H9 (cell line): ENCODE measurements at regions not wholly inside any gene's neighbourhood (a gene's known extent, or its start where the extent isn't known, plus 50 kb on each side); places are given as distances from the start of the nearest gene placed in this dataset.

ENCODE experiments used
- DNase-seq: peaks from one replicate; pipeline ENCODE4 v3.0.0-alpha.2; 2017
- H2AFZ ChIP-seq: one replicate; pipeline ENCODE4 v1.6.1; 2013; ENCODE audit warnings: mild to moderate bottlenecking, low read length, control low read depth, moderate library complexity
- H2AK5ac ChIP-seq: 2 replicates; pipeline ENCODE4 v1.6.1; 2013; ENCODE audit warnings: low read length, control low read depth, mixed read lengths; ENCODE audit not compliant: insufficient read length
- H2BK120ac ChIP-seq: one replicate; pipeline ENCODE4 v1.6.1; 2013; ENCODE audit warnings: low read depth, mild to moderate bottlenecking, low read length, control low read depth, inconsistent platforms; ENCODE audit not compliant: poor library complexity, severe bottlenecking
- H2BK12ac ChIP-seq: 2 replicates; pipeline ENCODE4 v1.6.1; 2013; ENCODE audit warnings: low read length, control low read depth, mixed read lengths, low read depth; ENCODE audit not compliant: insufficient read length
- H2BK15ac ChIP-seq: 2 replicates; pipeline ENCODE4 v1.6.1; 2013; ENCODE audit warnings: low read depth, low read length, control low read depth
- H2BK20ac ChIP-seq: one replicate; pipeline ENCODE4 v1.6.1; 2013; ENCODE audit warnings: low read depth, mild to moderate bottlenecking, low read length, control low read depth, inconsistent platforms; ENCODE audit not compliant: poor library complexity, severe bottlenecking
- H2BK5ac ChIP-seq: 2 replicates; pipeline ENCODE4 v1.6.1; 2013; ENCODE audit warnings: low read length, control low read depth, mixed read lengths; ENCODE audit not compliant: insufficient read length
- H3K14ac ChIP-seq: 2 replicates; pipeline ENCODE4 v1.6.1; 2013; ENCODE audit warnings: low read length, control low read depth; ENCODE audit not compliant: insufficient read depth
- H3K18ac ChIP-seq: 2 replicates; pipeline ENCODE4 v1.6.1; 2013; ENCODE audit warnings: low read depth, mild to moderate bottlenecking, mixed read lengths, low read length, control low read depth; ENCODE audit not compliant: insufficient read length
- H3K23ac ChIP-seq: 2 replicates; pipeline ENCODE4 v1.6.1; 2013; ENCODE audit warnings: low read length, control low read depth, mixed read lengths, low read depth; ENCODE audit not compliant: insufficient read length
- H3K23me2 ChIP-seq: 2 replicates; pipeline ENCODE4 v1.6.1; 2013; ENCODE audit warnings: low read depth, mild to moderate bottlenecking, mixed read lengths, low read length, control low read depth; ENCODE audit not compliant: insufficient read length, poor library complexity, severe bottlenecking
- H3K27ac ChIP-seq: 2 replicates; pipeline ENCODE4 v1.5.1; 2013; ENCODE audit warnings: low read length, control low read depth, mixed read lengths, low read depth; ENCODE audit not compliant: insufficient read length
- H3K27me3 ChIP-seq: 2 replicates; pipeline ENCODE4 v1.6.1; 2013; ENCODE audit warnings: low read length, control low read depth, inconsistent platforms; ENCODE audit not compliant: insufficient read depth
- H3K4ac ChIP-seq: 2 replicates; pipeline ENCODE4 v1.6.1; 2013; ENCODE audit warnings: low read depth, mild to moderate bottlenecking, control low read depth, inconsistent platforms, low read length, moderate library complexity
- H3K4me1 ChIP-seq: 2 replicates; pipeline ENCODE4 v1.6.1; 2013; ENCODE audit warnings: low read length, control low read depth, inconsistent platforms; ENCODE audit not compliant: insufficient read depth
- H3K4me2 ChIP-seq: 2 replicates; pipeline ENCODE4 v1.6.1; 2013; ENCODE audit warnings: low read length, control low read depth, mixed read lengths; ENCODE audit not compliant: insufficient read length, insufficient read depth
- H3K56ac ChIP-seq: 2 replicates; pipeline ENCODE4 v1.6.1; 2013; ENCODE audit warnings: low read depth, mild to moderate bottlenecking, mixed read lengths, low read length, control low read depth; ENCODE audit not compliant: insufficient read length
- H3K79me1 ChIP-seq: 2 replicates; pipeline ENCODE4 v1.6.1; 2013; ENCODE audit warnings: low read depth, mild to moderate bottlenecking, moderate library complexity, low read length, control low read depth, inconsistent platforms; ENCODE audit not compliant: insufficient read depth, poor library complexity, severe bottlenecking
- H3K79me2 ChIP-seq: 2 replicates; pipeline ENCODE4 v1.6.1; 2013; ENCODE audit warnings: low read length, control low read depth, inconsistent platforms; ENCODE audit not compliant: insufficient read depth
- H3K9ac ChIP-seq: 2 replicates; pipeline ENCODE4 v1.6.1; 2013; ENCODE audit warnings: low read length, control low read depth, mixed read lengths; ENCODE audit not compliant: insufficient read length; ENCODE audit errors: extremely low read depth
- H3K9me3 ChIP-seq: one replicate; pipeline ENCODE4 v1.6.1; 2013; ENCODE audit warnings: low read depth, low read length, inconsistent platforms; ENCODE audit not compliant: control insufficient read depth
- H3T11ph ChIP-seq: one replicate; pipeline ENCODE4 v1.6.1; 2013; ENCODE audit warnings: mild to moderate bottlenecking, low read length, control low read depth, inconsistent platforms
- H4K20me1 ChIP-seq: one replicate; pipeline ENCODE4 v1.6.1; 2013; ENCODE audit not compliant: control insufficient read depth, insufficient read length, insufficient read depth
- H4K5ac ChIP-seq: 2 replicates; pipeline ENCODE4 v1.6.1; 2013; ENCODE audit warnings: low read depth, mild to moderate bottlenecking, mixed read lengths, low read length, control low read depth; ENCODE audit not compliant: insufficient read length
- H4K8ac ChIP-seq: replicated peaks from 2 replicates; pipeline ENCODE4 v1.6.1; 2013; ENCODE audit warnings: low read length, control low read depth, mixed read lengths, low read depth; ENCODE audit not compliant: insufficient read length
- H4K91ac ChIP-seq: 2 replicates; pipeline ENCODE4 v1.6.1; 2013; ENCODE audit warnings: low read depth, mild to moderate bottlenecking, moderate library complexity, mixed read lengths, low read length, control low read depth; ENCODE audit not compliant: insufficient read length
- H3K27ac Mint-ChIP-seq, 3 experiments: 2 replicates in 2 of 3; 3 replicates in 1 of 3; pipeline ENCODE4 v1.8.0; 2020 to 2021; ENCODE audit warnings: mixed read lengths in 3 of 3, mild to moderate bottlenecking in 1 of 3, moderate library complexity in 1 of 3
- H3K27me3 Mint-ChIP-seq: 2 replicates; pipeline ENCODE4 v1.8.0; 2021; ENCODE audit warnings: low read depth, mild to moderate bottlenecking, moderate library complexity, mixed read lengths
- H3K36me3 Mint-ChIP-seq, 3 experiments: 2 replicates in 2 of 3; 3 replicates in 1 of 3; pipeline ENCODE4 v1.8.0; 2020 to 2021; ENCODE audit warnings: low read depth in 3 of 3, mixed read lengths in 3 of 3; ENCODE audit not compliant: insufficient read depth in 1 of 3
- H3K4me1 Mint-ChIP-seq, 2 experiments: 2 replicates each; pipeline ENCODE4 v1.8.0; 2020; ENCODE audit warnings: mixed read lengths in 2 of 2
- H3K4me3 Mint-ChIP-seq, 2 experiments: 2 replicates in 1 of 2; 3 replicates in 1 of 2; pipeline ENCODE4 v1.8.0; 2020 to 2021; ENCODE audit warnings: mild to moderate bottlenecking in 2 of 2, mixed read lengths in 2 of 2, moderate library complexity in 1 of 2
- H3K9me3 Mint-ChIP-seq, 2 experiments: 2 replicates in 1 of 2; 3 replicates in 1 of 2; pipeline ENCODE4 v1.8.0; 2020; ENCODE audit warnings: mild to moderate bottlenecking in 2 of 2, mixed read lengths in 2 of 2, moderate library complexity in 1 of 2
- CTCF ChIP-seq: fragments of 200-600 bp; sonication (generic); conservative IDR thresholded peaks from 3 replicates; pipeline ENCODE4 v1.8.0; 2021; ENCODE audit warnings: antibody characterized with exemption, mild to moderate bottlenecking
- WGBS: extraction: QIAGEN DNeasy Blood & Tissue Kit; methylation state at CpG from one replicate; pipeline ENCODE4 v1.1.7; 2013; ENCODE audit warnings: missing lambda C conversion rate, low lambda C conversion rate, mixed read lengths; ENCODE audit not compliant: insufficient read length; ENCODE audit errors: extremely low coverage; 5-methylcytosine and 5-hydroxymethylcytosine counted together

- no peak overlapping the region for H3K4me2 ChIP-seq
Observed at GRCh38 chr6:2531426-2532215, 219.1 kb downstream of the MYLK4 start.

More at GRCh38 chr6:2531426-2532215, 219.1 kb downstream of the MYLK4 start:
- no peak overlapping the region for H2AK5ac ChIP-seq
- DNase-seq: no peak
- H3K79me1 ChIP-seq: no peaks in the 10 kb centered on the region
- no peak overlapping the region for H4K91ac ChIP-seq
- no peaks in the 10 kb centered on the region for H3K27me3 ChIP-seq
- H3K4me3 Mint-ChIP-seq: no peak overlapping the region
- no peaks in the 10 kb centered on the region for H3K23me2 ChIP-seq
- H2BK12ac ChIP-seq: no peak overlapping the region
- no peak overlapping the region for H3T11ph ChIP-seq
- no peaks in the 10 kb centered on the region for H4K20me1 ChIP-seq
- peaks cover 0 to 2% of the 10 kb centered on the region in 2 experiments; a peak in 3 of 5 replicates for H3K9me3 Mint-ChIP-seq
- H3K36me3 Mint-ChIP-seq: no peaks in the 10 kb centered on the region
- no peak overlapping the region for H4K5ac ChIP-seq
- H2BK15ac ChIP-seq: no peak overlapping the region
- H3K9me3 ChIP-seq: no peaks in the 10 kb centered on the region
- no peak overlapping the region for H3K14ac ChIP-seq
- H3K4me1 ChIP-seq: no peaks in the 10 kb centered on the region
- H3K56ac ChIP-seq: no peak overlapping the region
- H3K18ac ChIP-seq: no peak overlapping the region
- no peak overlapping the region for H3K27ac ChIP-seq
- H2BK5ac ChIP-seq: no peak overlapping the region
- H3K79me2 ChIP-seq: no peaks in the 10 kb centered on the region
- H4K8ac ChIP-seq: no peak overlapping the region
- no peak overlapping the region for H3K23ac ChIP-seq
- H3K9ac ChIP-seq: no peak overlapping the region
- WGBS: no CpG with 5 or more reads among the region's 6 CpGs
- H2AFZ ChIP-seq: no peak overlapping the region
- no peak overlapping the region for H3K27ac Mint-ChIP-seq
- H3K4ac ChIP-seq: no peak overlapping the region
- peaks cover 5 to 11% of the 10 kb centered on the region in 2 experiments; a peak in 3 of 4 replicates for H3K4me1 Mint-ChIP-seq
- no peak overlapping the region for H2BK20ac ChIP-seq
- no peak overlapping the region for H2BK120ac ChIP-seq
- H3K27me3 Mint-ChIP-seq: peaks cover 5% of the 10 kb centered on the region
- no peak for TF ChIP-seq CTCF
